ENCODE measurements at regions not wholly inside any gene's neighbourhood (a gene's known extent, or its start where the extent isn't known, plus 50 kb on each side); places are given as distances from the start of the nearest gene placed in this dataset.

DNA sequence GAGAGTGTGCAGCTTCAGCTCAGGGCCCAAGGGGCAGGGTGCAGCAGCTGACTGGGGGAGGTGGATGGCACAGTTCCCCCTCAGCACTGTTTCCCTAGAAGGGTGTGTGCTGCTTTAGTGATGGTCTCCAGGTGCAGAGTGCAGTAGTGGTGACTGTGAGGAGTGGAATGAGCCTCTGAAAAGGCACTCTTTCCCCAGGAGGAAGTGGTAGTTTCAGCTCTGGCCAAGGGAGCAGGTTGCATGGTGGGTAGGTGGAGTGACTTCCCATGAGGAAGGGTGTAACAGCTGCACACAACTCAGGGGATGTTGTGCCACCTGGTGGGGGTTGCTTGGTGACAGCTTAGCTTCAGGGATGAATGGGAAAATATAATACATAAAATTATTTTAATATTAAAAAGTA, 251.5 kb upstream of the NXPH2 start:
- H3K9ac ChIP-seq (ENCODE audit: low read length) = no peak overlapping the region
- no peaks in the 10 kb centered on the region for H3K79me2 ChIP-seq (replicated peaks; ENCODE audit: insufficient read depth, low read length)
- H3K27ac ChIP-seq (ENCODE audit: low read length) = no peak overlapping the region
- TF ChIP-seq, protein P1, sequence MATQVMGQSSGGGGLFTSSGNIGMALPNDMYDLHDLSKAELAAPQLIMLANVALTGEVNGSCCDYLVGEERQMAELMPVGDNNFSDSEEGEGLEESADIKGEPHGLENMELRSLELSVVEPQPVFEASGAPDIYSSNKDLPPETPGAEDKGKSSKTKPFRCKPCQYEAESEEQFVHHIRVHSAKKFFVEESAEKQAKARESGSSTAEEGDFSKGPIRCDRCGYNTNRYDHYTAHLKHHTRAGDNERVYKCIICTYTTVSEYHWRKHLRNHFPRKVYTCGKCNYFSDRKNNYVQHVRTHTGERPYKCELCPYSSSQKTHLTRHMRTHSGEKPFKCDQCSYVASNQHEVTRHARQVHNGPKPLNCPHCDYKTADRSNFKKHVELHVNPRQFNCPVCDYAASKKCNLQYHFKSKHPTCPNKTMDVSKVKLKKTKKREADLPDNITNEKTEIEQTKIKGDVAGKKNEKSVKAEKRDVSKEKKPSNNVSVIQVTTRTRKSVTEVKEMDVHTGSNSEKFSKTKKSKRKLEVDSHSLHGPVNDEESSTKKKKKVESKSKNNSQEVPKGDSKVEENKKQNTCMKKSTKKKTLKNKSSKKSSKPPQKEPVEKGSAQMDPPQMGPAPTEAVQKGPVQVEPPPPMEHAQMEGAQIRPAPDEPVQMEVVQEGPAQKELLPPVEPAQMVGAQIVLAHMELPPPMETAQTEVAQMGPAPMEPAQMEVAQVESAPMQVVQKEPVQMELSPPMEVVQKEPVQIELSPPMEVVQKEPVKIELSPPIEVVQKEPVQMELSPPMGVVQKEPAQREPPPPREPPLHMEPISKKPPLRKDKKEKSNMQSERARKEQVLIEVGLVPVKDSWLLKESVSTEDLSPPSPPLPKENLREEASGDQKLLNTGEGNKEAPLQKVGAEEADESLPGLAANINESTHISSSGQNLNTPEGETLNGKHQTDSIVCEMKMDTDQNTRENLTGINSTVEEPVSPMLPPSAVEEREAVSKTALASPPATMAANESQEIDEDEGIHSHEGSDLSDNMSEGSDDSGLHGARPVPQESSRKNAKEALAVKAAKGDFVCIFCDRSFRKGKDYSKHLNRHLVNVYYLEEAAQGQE (IDR thresholded peaks at IDR 0.05; ENCODE audit: borderline replicate concordance) = no peak
- TF ChIP-seq TAF1 (IDR thresholded peaks at IDR 0.05; ENCODE audit: low read depth) (no peak), RAD21 (conservative IDR thresholded peaks at IDR 0.05) (no peak), EZH2 (IDR thresholded peaks at IDR 0.05; ENCODE audit: borderline replicate concordance, insufficient read depth, low read length, poor library complexity, severe bottlenecking) (no peak), MXI1 (conservative IDR thresholded peaks at IDR 0.05; ENCODE audit: poor library complexity, severe bottlenecking) (no peak), SMC3 (conservative IDR thresholded peaks at IDR 0.05; ENCODE audit: poor library complexity) (no peak), POLR2AphosphoS5 (IDR thresholded peaks at IDR 0.05) (no peak), EP300 (conservative IDR thresholded peaks at IDR 0.05; ENCODE audit: poor library complexity, severe bottlenecking) (no peak)
- TF ChIP-seq, protein P2, sequence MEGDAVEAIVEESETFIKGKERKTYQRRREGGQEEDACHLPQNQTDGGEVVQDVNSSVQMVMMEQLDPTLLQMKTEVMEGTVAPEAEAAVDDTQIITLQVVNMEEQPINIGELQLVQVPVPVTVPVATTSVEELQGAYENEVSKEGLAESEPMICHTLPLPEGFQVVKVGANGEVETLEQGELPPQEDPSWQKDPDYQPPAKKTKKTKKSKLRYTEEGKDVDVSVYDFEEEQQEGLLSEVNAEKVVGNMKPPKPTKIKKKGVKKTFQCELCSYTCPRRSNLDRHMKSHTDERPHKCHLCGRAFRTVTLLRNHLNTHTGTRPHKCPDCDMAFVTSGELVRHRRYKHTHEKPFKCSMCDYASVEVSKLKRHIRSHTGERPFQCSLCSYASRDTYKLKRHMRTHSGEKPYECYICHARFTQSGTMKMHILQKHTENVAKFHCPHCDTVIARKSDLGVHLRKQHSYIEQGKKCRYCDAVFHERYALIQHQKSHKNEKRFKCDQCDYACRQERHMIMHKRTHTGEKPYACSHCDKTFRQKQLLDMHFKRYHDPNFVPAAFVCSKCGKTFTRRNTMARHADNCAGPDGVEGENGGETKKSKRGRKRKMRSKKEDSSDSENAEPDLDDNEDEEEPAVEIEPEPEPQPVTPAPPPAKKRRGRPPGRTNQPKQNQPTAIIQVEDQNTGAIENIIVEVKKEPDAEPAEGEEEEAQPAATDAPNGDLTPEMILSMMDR (IDR thresholded peaks at IDR 0.05; ENCODE audit: poor library complexity, severe bottlenecking) = no peak
- H2AFZ ChIP-seq (ENCODE audit: low read depth, low read length) = no peak overlapping the region
- no peaks in the 10 kb centered on the region for H4K20me1 ChIP-seq (ENCODE audit: insufficient read depth)
- H3K4me2 ChIP-seq (ENCODE audit: low read length) = no peak overlapping the region
- no peaks in the 10 kb centered on the region for H3K9me3 ChIP-seq (ENCODE audit: low read length)
- no peaks in the 10 kb centered on the region for H3K36me3 ChIP-seq (ENCODE audit: insufficient read depth, low read length)
- H3K4me3 ChIP-seq (ENCODE audit: low read length) = no peak overlapping the region
- H3K9me2 ChIP-seq (ENCODE audit: insufficient read depth, low read length) = no peaks in the 10 kb centered on the region
- no peaks in the 10 kb centered on the region for H3F3A ChIP-seq (ENCODE audit: insufficient read depth, low read length, poor library complexity, severe bottlenecking)
- no peaks in the 10 kb centered on the region for H3K27me3 ChIP-seq (ENCODE audit: insufficient read depth, low read depth, low read length)

GRCh38 chr2:139020287-139020686, 240.1 kb upstream of the NXPH2 start:
- Histone ChIP-seq H2AFZ (ENCODE audit: low read depth, low read length) (no peak overlapping the region), H4K20me1 (ENCODE audit: insufficient read depth) (no peaks in the 10 kb centered on the region)

More at GRCh38 chr2:139020287-139020686, 240.1 kb upstream of the NXPH2 start:
- Histone ChIP-seq H3K4me3 (ENCODE audit: low read length) (no peak overlapping the region), H3K9ac (ENCODE audit: low read length) (no peak overlapping the region), H3K4me2 (ENCODE audit: low read length) (no peak overlapping the region), H3K9me3 (ENCODE audit: low read length) (no peaks in the 10 kb centered on the region), H3K79me2 (replicated peaks; ENCODE audit: insufficient read depth, low read length) (no peaks in the 10 kb centered on the region), H3K27me3 (ENCODE audit: insufficient read depth, low read depth, low read length) (no peaks in the 10 kb centered on the region), H3K36me3 (ENCODE audit: insufficient read depth, low read length) (no peaks in the 10 kb centered on the region), H3K9me2 (ENCODE audit: insufficient read depth, low read length) (no peaks in the 10 kb centered on the region), H3K27ac (ENCODE audit: low read length) (no peak overlapping the region), H3F3A (ENCODE audit: insufficient read depth, low read length, poor library complexity, severe bottlenecking) (no peaks in the 10 kb centered on the region)
- TF ChIP-seq EZH2 (IDR thresholded peaks at IDR 0.05; ENCODE audit: borderline replicate concordance, insufficient read depth, low read length, poor library complexity, severe bottlenecking) = no peak
- TF ChIP-seq, protein P2 (IDR thresholded peaks at IDR 0.05; ENCODE audit: poor library complexity, severe bottlenecking) = no peak
- TF ChIP-seq EP300 (conservative IDR thresholded peaks at IDR 0.05; ENCODE audit: poor library complexity, severe bottlenecking) = no peak
- TF ChIP-seq POLR2AphosphoS5 (IDR thresholded peaks at IDR 0.05) = no peak
- TF ChIP-seq, protein P1 (IDR thresholded peaks at IDR 0.05; ENCODE audit: borderline replicate concordance) = no peak
- TF ChIP-seq SMC3 (conservative IDR thresholded peaks at IDR 0.05; ENCODE audit: poor library complexity) = no peak
- no peak for TF ChIP-seq MXI1 (conservative IDR thresholded peaks at IDR 0.05; ENCODE audit: poor library complexity, severe bottlenecking)
- no peak for TF ChIP-seq RAD21 (conservative IDR thresholded peaks at IDR 0.05)
- no peak for TF ChIP-seq TAF1 (IDR thresholded peaks at IDR 0.05; ENCODE audit: low read depth)
